NCI-H1105 (cell line): ENCODE measurements at regions not wholly inside any gene's neighbourhood (a gene's known extent, or its start where the extent isn't known, plus 50 kb on each side); places are given as distances from the start of the nearest gene placed in this dataset.

Experiments used
- DNase-seq: peaks from one replicate; lab custom pipeline; 2025; lab: John Stamatoyannopoulos, UW

DNA sequence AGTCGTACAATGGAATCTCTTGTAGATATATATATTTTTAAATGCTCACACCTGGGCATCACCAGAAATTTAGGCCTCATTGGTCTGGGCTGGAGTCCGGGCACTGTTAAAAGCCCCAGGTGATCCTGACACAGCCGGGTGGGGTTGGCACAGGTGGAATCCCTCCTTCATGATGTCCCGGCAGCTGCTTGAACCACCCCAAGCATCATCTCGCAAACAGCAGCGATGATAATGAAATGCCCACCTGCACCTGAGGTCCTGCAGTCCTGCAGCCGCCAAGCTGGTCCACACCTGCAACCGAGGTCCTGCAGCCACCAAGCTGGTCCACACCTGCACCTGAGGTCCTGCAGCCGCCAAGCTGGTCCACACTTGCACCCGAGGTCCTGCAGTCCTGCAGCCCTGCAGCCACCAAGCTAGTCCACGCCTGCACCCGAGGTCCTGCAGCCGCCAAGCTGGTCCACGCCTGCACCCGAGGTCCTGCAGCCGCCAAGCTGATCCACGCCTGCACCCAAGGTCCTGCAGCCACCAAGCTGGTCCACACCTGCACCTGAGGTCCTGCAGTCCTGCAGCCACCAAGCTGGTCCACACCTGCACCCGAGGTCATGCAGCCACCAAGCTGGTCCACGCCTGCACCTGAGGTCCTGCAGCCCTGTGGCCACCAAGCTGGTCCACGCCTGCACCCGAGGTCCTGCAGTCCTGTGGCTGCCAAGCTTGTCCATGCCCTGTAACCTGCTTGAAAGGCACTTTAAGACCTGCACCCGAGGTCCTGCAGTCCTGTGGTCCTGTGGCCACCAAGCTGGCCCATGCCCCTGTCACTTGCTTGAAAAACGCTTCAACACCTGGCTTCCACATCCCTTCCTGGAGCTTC is 261.2 kb downstream of the DLL1 start:
- no peak for DNase-seq

DNA sequence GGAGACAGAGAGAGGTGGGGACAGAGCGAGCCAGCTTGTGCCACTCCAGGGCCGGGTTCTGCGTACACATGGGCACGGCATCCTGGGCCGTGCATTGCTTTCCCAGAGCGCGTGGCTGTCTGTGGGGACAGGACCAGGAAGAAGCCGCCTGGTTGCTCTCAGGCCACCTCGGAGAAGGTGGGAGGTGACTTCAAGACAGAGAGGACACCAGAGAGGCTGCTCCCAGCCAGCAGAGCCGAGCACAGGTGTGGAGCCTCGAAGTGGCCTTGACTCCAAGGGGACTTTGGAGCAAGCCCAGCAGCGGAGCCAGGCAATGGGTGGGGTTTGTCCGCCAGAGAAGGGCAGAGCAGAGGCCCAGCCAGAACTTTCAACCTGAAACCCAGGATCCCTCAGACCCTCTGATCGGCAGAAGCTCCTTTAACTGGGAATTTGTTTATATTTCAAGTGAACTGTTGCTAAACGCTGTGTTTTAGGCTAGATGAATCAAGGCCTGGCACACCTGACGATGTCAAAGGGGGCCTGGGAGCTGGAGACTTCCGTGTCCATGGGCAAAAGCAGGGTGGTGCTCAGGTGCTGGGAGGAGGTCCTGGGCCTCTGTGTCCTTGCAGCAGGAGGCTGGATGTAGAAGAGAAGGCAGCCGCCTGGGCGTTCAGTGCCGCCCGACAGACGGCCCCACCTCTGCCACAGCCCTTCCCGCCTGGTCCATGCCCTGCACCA is 262.1 kb downstream of the DLL1 start:
- no peak for DNase-seq

DNA sequence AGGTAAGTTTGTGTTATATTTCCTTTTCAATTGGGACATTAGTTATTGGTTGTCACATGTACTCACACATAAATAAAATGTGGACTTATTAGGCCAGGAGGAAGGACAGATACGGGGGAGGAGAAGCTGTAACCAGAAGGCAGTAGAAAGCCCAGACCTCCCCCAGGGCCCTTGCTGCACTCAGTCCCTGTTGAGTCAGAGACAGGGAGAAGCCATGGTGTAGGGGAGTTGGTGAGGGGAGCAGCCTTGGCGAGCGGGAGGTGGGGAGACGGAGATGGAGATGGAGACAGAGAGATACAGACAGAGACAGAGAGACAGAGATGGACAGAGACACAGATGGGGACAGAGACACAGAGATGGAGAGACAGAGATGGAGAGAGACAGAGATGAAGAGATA is 263.2 kb downstream of the DLL1 start:
- DNase-seq: no peak

DNA sequence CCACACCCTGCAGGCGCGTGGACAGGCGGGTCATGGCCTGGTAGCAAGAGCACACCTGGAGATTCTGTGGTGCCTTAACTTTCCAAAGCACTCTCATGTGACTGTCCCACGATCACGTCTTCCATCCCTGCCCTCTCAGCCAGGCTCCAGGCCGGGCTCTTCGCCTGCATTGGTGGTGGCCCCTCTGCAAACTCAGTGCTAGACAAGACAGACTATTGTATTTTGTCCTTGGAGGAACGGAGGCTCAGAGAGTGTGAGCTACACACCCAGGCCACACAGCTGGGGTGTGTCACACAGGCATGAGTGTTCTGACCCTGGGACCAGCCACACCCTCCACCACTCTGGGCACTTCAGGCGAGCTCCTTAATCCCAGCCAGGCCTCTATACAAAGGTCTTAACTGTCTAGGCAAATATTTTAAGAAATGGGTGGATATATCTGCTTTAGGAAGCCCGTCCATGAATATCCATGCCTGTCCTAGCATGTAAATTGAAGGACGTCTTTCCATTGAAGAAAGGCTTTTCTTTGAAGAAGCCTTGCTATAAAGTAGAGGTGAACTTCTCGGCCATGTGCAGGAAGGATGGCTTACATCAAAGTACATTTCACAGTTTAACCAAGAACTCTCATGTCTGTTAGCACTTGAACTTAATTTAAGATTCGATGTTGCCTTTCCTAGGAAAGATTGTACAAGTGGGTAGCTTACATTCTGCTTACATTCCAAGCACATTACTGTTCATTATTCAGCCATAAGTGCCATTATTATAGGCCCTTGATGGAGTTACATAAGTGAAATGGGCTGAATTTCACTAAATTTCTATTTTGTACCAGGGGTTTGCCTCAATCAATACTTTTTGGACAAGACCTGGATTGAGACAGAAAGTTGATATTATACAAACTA is 263.9 kb downstream of the DLL1 start:
- no peak for DNase-seq

DNA sequence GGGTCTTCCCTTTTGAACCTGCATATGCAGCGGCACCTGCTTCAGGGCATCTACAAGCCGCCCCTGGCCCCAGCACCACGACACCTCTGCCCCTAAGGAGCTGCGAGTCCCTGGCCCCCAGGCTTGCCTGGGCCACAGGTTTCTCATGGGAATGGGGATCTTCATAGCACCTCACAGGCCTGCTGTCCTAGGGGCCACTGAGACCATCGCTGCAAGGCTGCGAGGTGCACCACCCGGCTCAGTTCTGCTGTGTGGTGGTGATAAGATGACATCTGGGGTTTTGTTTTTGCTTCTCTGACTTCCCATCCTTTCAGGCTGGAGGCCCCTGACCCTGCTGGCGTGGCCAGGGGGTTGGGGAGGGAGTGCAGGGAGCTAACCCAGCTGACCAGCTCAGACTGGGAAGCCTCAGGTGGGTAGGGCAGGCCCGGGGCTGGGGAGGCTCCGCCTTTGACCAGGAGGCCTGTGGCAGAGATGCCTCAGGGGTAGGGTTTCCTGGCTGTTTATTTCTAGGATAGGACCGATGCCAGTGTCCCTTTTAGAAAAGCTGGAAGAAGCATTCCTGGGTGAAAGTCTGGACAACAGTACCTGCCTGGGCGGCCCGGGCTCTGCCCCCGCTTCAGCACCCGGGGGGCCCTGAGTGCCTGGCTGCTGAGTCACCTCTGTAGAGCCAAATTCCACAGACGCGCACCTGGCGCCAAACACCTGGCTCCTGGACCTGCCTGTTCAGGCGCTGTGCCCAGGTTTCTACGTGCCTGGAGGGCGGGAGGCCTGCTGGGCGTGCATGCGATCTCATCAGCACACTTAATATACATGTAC is 264.7 kb downstream of the DLL1 start:
- peak; percentile 98 for DNase-seq

DNA sequence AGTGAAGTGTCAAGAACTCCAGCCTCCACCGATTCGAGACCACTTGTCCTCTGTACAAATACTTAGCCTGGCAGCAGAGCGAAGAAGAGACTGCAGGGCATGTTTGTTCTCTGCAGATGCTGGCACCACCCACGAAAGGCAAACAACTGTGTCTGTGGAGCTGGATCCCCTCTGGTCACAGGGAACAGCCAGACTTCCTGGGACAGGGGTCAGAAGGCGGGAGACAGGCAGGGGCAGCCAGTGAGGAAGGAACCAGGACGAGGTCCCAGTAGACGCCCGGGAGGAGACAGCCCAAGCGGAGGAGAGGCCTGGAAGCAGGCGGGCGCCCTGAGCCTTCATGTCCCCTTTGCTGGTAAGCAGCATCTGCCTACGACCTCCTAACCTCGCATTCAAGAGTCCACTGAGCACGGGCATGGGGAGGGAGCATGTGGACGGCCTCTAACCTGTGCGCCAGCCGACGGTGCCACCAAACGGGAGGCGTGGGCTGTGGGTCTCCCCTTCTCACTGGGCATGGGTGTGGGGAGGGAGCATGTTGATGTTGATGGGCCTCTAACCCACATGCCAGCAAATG is 265.5 kb downstream of the DLL1 start:
- no peak for DNase-seq

DNA sequence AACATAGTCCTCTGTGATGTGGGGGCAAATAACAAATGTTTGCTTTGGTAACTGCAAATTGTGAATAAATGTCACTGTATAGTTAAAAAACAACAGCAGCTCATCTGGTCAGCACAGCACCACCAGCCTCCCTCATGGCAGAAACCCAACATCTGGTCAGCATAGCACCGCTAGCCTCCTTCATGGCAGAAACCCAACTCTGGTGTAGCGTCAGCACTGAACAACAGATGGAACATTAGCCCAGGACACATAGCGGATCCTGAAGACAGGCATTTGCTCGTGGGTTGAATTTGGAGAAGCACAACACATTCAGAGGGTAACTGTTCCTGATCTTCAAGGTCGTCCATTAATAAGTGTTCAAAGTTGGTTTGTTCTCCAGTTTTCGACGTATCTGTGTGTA is 265.9 kb downstream of the DLL1 start:
- no peak for DNase-seq

DNA sequence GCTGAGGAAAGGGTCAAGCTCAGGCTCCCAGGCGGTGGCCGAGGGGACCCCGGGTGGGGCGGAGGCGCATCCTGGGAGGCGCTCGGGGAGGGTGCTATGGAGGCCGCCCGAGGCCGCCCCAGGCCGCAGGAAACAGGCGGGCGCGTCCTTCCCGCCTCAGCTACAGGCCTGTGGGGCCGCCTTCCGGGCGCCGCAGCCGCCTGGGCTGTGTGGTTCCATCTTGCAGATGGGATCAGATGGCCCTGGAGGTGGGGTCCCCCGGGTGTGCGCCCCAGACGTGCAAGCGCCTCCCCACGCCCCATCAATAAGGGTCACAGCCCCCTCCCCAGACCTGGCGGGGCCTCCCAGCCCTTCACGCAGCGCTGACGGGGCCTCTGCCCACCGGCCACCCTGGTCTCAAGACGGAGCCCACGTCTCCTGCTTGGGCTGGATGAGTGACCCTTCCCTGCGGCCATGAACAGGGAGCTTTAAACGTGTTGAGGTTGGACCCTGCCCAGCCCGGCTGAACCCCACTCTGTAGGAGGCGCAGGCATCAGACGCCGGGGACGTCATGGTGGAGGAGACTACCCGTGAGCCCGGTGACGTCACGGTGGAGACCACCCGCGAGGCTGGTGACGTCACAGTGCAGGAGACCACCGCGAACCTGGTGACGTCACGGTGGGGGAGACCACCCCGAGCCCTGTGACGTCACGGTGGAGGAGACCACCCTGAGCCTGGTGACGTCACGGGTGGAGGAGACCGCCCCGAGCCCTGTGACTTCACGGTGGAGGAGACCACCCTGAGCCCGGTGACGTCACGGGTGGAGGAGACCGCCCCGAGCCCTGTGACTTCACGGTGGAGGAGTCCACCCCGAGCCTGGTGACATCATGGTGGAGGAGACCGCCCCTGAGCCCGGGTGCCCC is 267.0 kb downstream of the DLL1 start:
- no peak for DNase-seq

DNA sequence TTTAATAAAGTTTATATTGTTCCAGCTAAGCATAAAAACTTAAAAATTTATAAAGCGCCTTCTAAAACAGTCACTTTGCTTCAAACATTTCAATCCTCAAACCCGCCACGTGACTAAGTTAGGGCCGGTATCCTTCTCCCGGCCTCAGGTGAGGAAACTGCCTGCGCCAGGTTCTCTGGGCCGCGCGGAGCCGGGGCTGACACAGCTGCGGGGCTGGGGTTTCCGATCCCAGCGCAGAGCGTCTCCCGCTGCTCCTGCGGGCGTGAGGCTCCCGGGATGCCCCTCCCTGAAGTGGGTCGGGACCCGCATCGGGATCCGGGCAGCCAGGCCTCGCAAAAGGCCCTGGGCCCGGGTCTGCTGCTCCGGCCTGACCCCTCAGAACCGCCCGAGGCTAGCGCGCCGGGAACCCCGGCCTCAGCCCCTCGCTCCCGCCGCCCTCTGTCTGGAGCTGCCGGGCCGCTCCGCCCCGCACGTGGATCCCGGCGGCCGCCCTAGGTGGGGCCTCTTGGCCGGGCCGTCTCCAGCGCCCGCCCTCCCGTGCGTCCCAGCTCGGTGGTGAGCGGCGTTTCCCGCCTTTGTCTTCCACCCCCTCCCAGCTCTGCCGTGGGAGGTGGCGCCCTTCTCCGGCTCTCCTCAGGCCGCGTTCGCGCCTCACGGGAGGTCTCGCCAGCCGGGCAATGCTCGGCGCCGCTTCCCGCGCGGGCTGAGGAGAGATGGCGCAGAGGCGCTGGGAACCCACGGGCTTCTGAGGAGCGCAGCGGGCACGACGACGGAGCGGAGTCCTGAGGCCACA is 267.9 kb downstream of the DLL1 start:
- no peak for DNase-seq

DNA sequence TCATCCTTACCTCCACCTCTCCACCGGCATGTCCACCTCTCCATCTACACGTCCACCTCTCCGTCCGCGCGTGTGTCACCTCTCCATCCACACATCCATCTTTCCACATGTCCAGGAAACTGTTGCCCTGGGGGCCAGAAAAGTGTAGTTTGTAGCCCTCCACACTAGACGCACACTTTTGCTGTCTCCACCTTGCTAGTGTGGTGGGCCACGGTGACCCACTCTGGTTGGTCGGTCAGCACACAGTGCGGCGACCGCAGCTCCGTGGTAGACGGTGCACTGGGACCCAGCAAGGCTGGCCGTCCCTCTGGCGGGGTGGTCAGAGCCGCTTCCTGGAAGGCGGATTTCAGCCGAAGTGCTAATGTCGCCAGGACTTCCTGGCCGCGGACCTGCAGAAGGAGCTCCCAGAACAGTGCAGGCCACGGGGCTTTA is 268.6 kb downstream of the DLL1 start:
- no peak for DNase-seq

DNA sequence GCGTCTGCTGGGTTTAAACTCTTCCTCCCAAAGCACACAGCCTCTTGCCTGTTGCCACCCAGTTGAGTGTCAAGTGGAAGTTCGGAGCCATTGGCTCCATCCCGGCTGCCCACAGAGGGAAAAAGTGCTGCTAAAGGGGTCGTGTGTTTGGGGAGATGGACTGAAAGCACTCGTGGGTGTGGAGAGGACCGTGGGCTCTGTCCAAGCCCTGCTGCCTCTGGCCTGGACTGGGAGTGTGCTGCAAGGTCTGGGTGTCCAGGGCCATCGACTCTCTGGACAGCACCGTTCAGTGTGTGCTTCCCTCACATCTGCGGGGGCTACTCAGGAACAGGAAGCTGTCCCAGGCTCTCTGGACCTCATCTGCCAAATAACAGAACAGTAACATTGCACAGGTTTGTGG is 269.3 kb downstream of the DLL1 start:
- no peak for DNase-seq

DNA sequence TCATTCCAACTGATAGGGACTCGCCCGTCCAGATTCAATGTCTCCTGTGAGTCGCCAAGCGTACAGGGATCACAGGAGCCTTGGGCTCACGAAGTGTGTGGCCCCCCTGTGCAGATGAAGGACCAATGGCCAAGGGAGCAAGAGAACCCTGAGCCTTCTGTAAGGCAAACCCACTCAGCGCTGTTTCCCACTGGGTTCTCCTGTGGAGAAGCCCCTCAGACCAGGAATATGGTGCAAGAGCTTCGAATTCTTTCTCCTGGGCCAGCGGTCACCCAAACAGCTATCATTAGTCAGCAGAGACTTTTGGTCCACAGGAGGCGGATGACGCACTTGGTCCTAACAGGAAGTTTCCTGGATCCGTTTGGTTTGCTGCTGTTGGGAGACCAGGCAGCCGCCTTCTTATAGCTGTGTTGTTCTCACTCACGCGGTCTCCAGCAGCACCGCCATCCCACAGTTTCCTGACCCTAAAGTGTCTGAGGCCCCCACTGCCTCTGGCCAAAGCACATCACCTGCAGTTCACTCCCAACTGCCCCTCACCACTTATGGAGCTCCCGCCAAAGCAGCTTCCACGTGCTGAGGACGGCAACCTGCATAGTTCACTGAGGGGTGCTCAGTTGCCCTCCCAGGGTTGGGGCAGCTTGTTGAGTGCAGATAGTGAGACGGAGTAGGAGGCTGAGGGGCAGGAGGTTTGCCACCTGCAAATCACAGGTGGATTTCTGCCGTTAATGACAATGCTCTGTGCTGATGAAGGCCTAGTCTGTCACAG is 268.6 kb downstream of the ERMARD start:
- no peak for DNase-seq

DNA sequence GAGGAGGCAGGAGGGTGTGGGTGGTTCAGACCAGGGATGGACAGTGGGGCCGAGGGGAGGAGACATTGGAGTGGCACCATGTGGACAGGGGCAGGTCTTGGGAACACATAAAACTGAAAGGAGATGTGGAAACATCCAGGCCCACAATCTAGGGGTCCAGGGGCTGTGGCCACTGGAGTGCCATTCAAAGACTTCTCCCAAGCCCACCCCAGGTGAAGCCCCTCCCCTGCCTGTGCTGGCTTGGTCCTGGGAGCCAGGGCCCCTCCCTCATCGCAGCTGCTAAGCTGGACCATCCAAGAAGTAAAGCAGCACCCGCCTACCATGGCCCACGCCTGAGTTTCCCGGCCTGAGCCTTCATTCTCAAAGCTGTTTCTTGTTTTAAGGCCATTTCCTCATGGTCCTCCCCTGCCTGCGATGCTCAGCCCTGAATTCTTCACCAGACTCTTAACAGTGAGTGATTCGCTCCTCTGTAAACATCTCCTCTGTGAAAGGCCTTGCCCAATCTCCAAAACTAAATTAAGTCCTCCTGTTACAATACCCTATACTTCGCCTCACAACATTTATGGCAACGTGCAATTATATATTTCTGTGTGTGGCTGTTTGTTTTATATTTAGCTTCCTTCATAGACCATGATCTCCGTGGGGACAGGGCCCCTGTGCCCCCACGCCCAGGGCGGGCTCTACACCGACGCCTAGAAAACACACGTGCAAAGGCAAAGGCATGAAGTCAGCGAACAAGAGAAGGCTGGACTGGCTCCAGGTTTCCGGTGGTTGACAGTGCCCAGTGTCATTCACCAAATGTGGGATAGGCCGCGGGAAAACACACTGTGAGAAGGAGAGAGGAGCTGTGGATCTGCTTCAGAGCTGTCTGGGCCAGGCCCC is 267.8 kb downstream of the ERMARD start:
- DNase-seq: no peak

DNA sequence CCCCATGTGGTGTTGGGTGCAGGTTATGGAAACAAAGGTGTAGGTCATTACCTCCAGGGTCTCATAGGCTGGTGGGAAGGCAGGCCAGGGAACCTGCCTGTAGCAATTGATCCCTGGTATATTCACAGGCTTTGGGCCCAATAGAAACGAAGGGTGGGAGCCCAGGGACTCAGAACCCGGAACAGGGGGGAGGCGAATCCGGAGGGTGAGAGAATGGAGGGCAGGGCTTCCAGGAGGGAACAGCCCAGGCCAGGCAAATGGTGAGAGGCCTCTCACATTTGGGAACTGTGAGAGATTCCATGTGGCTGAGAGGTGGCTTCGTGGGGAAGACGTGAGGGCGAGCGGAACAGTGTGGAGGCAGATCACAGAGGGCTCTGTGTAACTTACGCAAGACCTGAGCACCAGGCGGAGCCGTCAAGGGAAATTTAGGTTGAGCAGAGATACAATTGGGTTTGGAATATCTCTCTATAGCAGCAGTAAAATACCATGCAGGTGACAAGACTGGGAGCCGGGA is 267.1 kb downstream of the ERMARD start:
- no peak for DNase-seq

DNA sequence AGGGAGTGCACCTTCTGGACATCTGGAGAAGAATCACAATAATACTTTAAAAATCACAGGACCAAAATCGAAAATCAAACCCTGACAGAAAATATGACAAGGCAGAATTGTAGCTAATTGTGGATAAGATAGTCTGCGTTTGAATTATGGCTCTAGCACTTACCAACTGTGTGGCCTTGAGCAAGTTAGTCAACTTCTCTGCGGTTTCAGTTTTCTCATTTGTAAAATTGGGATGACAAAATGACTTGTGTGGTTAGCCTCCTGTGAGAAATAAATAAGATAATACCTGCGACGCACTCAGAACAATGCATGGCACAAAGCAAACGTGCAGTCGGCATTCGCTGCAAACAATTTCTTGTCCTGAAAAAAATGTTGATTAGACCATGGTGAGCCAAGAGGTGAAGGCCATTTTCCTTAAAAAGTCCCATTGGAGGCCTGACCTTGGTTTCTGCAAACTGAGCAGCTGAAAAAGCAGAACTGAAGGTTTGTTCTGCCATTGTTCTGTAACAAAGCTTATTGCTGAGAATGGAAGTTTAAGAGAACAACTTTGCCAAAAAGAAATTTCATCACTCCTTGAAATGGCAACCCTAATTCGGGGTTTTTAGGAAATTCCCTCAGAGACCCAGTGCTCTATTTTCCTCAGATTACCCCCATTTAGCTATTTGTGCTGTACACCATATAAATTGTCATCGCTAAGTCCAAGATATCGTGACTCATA is 266.3 kb downstream of the ERMARD start:
- no peak for DNase-seq

DNA sequence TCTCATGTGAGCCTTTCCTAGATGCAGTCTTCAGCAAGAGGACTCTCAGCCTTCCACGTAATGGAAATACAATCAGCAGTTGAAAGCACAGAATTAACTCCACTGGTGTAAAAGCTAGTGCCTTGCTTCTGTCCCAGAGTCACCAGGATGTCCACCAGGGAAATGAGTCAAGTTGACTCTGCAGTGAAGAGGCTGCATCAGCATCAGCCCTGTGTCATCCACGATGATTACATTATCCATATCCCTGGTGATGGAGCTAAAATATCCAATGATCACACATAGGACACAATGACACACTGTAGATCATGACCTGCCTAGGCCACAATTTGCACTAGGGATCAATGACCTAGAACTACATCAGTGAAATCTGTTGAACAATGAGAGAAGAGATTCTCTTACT is 262.4 kb downstream of the ERMARD start:
- DNase-seq: no peak

DNA sequence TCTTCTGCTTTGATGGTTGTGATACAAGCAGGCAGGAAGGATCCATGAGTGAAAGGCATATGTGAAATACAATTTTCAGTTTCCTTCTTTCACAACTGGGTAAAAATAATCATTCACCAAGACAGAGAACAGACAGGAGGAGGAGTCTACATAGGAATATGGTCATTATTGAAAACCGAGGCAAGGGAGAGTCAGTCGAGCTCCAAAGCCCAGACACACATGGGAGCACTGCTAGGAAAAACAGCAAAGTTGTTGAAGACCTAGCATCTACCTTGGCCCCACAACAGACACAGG is 260.6 kb downstream of the ERMARD start:
- DNase-seq: no peak
